Esophagus squamous epithelium (tissue), 4 donors: ENCODE measurements at regions not wholly inside any gene's neighbourhood (a gene's known extent, or its start where the extent isn't known, plus 50 kb on each side); places are given as distances from the start of the nearest gene placed in this dataset.

Source experiments
- CTCF ChIP-seq, 6 experiments: fragments of 450-650 bp in 4 of 6; fragments of 200-600 bp in 2 of 6; sonication (generic) in 2 of 6; IDR thresholded peaks; one replicate each; pipeline ENCODE4 v1.5.1; 2016 to 2019; ENCODE audit warnings: antibody characterized with exemption in 6 of 6, mild to moderate bottlenecking in 4 of 6, moderate library complexity in 4 of 6
- POLR2A ChIP-seq, 4 donors: fragments of 450-650 bp; IDR thresholded peaks; one replicate each; pipeline ENCODE4 v1.6.1; 2017; ENCODE audit warnings: antibody characterized with exemption in 4 of 4, mild to moderate bottlenecking in 4 of 4, moderate library complexity in 3 of 4

DNA sequence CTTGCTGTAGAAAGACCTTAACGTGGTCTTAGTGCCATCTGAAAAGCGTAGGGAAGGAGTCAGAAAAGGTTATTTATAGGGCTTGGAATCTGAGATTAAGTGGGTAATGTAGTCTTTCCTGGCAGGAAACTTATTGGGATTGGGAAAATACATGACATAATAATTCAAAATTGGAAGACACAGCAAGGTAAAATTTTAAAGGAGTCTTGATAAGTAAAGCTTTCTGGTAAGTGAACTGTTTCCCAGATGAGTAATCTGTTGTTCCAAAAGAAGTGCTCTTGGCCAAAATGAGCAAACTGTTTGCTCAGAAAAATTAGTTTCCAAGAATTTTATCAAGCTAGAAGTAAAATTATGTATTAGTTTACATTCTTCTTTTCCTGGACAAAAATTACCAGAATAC, 149.3 kb upstream of the TMTC2 start:
- TF ChIP-seq CTCF (IDR thresholded peaks at IDR 0.05) (no peak), POLR2A (IDR thresholded peaks at IDR 0.05) (no peak)
